Inflammatory macrophage (primary cell): ENCODE measurements at regions not wholly inside any gene's neighbourhood (a gene's known extent, or its start where the extent isn't known, plus 50 kb on each side); places are given as distances from the start of the nearest gene placed in this dataset.
"Not testable (repeated sequence)": the region's sequence is repeated elsewhere in the genome, so short reads cannot be mapped to it uniquely, and the experiment has no call there.

Source experiments
- DNase-seq, 2 donors: peaks; one replicate each; pipeline ENCODE4 v3.0.0-alpha.2; 2020 to 2022

DNA sequence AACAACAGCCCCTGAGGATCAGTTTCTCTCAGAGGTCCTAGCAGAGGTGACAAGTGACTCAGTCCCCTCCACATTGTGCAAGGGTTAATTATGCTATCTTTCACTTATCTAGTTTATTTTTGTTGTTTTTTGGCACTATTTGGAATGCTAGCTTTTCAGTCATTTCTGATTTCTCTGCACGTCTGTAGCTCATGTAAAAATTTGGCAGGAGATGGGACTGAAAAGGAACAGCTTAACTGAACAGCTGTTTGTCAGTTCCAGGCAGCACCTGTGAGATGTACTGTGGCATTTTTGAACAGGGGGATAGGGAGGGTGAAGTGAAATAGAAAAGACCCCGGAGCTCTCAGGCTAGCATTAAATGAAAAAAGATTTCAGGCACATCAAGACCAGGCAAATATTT, 313.5 kb downstream of the SUCLA2 start:
- DNase-seq = no peak

DNA sequence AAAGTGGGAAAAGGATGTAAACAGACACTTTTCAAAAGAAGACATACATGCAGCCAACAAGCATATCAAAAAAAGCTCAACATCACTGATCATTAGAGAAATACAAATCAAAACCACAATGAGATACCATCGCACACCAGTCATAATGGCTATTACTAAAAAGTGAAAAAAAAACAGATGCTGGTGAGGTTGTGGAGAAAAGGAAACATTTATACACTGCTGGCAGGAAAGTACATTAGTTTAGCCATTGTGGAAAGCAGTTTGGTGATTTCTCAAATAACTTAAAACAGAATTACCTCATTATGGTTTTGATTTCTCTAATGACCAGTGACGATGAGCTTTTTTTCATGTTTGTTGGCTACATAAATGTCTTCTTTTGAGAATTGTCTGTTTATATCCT, 315.9 kb downstream of the SUCLA2 start:
- not testable (repeated sequence) for DNase-seq

DNA sequence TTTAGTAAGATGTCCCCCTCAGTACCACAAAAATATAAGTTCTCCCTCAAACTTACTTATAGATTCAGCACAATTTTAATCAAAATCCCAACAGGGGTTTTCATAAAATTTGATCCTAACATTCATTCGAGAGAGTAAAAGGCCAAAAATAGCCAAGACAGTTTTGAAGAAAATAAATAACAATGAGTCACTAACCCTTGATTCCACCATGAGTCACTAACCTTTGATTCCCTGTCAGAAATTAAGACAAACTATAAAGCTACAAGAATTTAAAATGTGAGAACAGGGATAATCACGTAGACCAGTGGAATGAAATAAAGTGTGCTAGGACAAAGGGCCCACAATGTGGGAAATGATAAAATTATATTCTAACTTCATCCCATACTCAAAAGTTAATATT, 320.3 kb downstream of the SUCLA2 start:
- DNase-seq = no peak

DNA sequence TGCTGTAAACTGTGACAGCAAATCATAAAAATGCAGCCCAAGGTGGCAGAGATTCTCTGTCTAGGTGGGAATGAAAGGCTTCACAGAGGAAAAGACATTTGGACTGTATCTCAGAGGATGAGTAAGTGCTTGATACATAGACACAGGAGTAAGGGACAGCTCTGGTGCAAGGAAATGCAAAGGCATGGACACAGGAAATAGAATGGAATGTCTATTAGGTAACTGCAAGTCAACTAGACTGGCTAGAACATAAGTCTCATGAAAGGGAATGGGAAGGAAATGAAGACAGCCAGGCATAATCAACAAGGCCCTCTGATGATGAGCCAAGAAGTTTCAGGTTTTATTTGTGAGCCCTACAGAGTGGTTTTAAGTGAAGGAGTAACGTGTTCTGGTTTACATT, 321.7 kb downstream of the SUCLA2 start:
- no peak for DNase-seq

DNA sequence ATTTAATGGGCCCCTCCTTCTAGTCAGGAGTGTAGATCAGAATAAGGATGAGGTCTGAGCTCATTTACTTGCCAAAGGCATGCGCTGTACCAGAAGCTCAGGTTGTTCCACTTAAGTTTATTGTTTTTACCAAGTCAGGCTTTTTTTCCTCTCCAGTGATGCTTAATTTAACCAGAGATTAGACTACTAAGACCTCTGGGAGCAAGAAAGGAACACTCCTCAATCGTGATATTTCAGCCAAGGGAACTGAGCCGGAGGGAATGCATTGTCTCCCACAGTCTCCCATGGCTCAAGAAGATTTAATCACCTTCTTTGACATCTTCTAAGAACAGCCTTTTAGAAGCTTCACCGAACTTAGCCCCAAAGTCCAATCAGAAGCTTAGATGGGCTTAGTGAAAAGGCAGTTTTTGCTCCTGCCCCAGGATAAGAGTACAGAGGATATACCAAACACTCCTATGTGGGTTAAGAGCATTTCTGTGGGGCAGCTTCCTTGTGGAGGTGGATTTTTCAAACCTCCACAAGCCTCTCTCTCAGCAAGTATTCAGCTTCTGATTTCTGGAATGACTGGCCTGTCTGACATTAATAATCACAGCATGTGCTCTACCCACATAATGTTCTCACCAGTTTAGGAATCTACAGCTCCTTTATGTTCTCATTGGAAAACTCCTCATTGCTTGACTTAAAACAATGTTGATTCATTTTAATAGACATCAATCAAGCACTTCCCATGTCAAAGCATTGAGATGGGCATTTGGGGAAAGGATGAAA, 322.7 kb downstream of the SUCLA2 start:
- DNase-seq = no peak

DNA sequence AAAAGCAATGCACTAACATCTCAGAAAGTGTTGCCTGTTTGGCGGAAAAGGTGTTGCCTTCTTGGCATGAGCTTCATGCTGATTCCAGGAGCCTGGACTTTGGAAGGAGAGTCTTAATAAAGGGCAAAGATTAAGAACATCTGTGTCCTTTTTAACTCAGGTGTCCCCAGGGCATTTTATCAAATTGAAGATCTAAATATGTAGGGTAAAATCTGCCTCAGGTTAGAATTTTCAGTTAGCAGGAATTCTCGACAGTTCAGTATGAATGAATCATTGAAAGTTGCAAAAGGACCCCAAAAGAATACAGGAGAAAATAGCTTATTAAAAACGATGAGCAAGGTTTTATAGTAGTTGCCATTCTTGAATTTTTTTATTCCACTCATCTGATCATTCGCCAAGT, 325.2 kb downstream of the SUCLA2 start:
- DNase-seq = no peak

DNA sequence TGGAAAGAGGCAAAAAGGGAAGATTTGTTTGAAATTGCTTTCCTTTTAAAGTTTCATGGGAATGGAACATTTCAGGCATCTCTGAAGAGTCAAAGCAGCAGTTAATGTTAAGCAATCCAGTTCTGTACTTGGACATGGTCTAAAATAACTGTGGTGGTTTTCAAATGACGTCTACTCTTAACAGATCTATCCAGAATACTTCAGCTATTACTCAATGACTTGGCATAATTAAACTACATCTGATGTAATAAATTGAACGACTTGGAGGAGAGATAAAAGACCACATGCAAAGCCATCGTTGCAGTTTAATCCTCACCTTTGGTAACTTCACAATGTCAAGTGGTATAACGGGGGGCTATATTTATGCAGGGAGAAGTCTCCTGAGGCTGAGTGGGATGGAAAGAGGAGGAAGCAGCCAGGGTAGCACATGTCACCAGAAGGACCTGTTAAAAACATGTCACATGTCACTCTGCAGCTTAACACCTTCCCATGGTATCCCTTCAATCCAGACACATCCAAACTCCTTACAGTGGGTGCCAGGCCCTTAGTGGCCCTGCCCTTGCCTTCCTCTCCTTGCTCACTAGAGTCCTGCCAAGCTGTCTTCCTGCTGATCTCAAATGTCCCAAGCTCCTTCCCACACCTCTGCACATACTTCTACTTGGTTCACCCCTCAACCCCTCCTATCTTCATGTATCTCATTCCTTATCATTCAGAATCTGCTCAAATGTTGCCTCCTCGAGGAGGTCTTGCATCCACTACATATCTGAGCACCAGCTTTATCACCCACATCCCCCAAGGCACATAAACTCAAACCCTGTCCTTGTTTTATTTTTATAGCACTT, 327.8 kb downstream of the SUCLA2 start:
- no peak for DNase-seq

DNA sequence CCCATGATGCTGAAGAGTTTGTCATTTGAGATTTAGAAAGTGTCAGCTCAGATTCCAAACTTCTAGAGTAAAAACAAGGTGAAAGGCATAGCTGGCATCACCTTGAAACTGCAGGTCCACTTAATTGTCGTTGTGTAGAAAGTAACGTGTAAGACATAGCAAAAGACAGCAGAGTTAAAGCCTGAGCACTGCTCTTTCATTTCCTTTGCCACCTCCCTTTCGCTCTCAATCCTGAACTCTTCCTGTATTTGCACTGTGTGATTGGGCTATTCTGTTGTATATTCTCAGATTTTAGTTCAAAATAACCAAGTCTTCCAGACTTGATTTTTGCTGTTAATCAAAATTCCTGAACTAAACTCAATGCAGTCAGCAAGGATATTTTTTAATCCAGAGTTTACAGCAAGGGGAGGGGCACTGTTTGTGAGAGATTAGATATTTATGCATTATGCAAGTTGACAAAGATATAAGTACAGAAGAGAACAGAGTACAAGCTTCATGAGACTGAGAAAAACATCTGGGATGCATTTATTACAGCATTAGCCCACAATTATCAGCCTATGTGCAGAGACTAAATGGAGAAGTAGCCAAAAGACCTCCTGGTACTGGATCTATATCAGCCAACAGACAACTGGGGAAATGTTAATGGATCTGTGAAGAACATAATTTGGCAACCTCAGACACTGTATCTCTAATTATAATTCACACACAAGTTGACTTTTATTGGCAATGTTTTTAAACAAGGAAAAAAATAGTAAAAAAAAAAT, 328.6 kb downstream of the SUCLA2 start:
- no peak for DNase-seq

DNA sequence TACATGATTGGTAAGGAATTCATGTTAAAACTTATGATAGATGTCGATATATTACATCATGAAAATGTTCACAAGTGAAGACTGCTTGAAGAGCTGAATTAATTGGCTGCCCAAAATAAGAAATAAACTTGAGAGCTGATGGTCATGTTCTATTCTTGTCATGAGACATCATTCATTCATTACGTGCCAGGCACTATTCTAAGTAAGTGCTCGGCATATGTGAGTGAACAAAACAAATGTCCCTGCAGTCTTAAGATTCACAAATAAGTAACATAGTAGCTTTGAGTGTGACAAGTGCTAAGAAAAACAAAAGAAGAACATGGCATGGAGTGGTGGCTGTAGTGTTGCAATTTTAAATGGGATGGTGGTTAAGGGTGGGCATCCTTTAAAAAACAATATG, 329.3 kb downstream of the SUCLA2 start:
- no peak for DNase-seq

DNA sequence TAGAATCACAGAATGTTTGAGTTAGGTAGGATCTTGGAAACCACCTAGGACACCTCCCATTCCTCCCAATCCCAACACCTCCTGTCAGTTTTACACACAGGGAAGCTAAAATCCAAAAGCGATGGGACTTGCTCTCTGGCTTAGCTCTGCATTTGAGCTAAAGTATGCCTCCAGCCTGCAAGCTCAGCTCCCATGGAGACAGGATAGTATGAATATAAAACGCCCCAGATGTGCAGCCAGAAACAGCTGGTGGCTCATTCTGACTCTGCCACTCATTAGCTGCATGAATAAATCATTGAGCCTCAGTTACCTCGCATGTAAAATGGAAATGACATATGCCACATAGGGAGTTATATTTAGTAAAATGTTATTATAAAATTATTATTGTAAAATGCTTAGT, 336.0 kb downstream of the SUCLA2 start:
- DNase-seq = no peak

DNA sequence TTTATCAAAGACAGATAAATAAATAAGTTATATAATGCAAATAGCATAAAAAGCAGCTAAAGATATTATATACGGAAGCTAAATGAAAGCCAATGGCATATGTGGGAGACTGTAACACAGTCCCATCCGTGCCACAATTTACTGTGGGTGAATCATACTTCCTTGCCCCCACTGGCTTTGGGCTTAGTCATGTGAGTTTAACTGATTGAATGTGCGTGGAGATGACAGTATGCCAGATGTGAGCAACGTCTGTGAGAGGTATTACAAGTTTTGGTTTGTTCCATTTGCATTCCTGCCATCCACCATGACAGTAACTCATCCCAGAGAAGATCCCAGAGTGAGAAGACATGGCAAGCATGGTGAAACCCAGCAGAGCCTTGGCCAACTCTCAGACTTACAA, 340.0 kb downstream of the SUCLA2 start:
- no peak for DNase-seq

DNA sequence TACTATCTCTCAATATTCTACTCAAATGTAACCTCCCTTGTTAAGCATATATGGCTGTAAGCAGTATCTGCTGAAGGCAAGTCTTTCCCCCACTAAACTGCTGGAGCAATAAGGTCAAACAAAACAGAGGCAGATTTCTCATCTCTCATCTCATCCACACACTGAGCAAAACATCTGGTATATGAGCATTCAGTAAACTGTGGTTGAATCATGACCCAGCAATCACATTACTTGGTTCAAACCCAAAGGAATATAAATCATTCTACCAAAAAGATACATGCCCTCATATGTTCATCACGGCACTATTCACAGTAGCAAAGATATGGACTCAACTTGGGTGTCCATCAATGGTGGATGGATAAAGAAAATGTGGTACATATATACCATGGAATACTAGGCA, 344.4 kb downstream of the SUCLA2 start:
- no peak for DNase-seq

DNA sequence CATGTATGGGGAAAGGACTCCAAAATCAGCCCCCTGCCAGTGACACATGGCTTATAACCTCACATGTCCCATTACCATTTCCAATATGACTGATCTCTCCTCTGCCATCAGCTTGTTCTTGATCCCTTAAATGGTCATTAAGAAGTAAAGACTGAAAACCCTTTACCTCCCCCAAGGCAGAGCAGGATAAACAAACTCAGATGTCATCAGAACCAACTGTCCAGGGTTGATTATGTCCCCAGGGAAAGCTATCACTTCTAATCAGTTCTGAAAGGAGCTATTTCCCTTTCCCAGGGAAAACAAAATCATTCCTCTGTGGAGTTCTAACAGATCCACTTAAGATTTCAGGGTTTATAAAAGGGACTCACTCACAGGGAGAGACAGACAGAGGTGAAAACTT, 350.9 kb downstream of the SUCLA2 start:
- no peak for DNase-seq

DNA sequence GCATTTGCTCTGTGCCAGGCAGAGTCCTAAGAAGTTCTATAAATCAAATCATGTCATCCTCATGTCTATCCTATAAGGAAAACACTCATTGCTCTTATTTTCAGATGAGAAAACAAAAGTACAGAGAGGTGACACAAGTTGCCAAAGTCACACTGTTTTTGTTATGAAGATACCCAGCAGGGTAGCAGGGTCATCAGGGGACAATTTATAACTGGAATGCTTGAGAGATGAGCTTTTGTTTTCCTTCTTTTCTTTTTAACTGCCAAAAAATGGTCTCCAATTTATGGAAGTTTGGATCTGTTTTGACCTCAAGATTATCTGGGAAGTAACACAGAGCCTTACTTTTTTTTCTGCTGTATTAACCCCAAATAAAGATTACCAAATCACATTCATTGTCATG, 354.1 kb downstream of the SUCLA2 start:
- no peak for DNase-seq

DNA sequence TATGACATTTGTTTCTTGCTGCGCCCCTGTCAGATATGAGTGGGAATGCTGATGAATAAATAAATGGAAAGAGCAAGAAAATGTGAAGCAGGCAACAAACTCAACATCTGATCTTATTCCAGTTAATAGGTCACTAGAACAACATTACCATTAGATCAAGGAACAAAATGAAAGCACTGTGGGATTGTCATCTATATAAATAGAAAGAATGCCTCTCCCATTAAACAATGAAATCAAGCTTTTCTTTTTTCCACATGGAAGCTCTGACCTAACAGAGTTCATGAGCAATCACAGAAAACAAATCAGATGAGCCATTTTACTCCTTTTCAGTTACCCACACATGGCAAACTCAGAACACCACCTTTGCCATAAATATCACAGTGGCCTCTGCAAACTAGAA, 354.8 kb downstream of the SUCLA2 start:
- no peak for DNase-seq

DNA sequence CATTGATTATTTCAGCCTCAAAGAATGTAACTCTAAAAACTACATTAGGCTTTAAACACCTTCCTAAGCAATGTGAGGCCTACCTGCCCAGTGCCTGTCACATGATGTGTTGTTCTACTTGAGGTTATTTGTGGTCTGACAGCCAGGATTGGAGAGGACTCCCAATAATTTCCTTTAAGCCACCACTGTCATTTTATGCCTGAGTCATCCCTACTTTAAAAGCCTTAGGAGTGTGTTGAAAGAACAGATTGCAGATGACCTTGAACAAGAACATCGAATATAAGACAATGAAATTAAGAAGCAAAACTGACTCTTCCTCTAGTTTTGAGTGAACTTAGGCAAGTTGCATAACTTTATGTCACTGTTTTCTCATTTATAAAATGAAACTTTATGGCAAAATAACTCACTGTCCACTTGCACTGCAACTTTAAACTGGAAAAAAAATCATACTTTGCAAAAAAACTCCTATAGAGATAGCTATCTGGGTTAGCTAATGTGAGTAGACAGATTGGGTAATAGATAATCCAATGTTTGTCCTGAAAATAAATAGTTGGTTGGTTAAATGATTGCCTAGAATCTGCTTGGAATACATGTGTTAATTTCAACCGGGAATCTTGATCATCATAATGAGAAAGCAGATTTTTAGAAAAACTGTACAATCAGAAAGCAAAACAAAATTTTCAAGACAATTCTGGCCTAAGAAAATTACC, 361.2 kb downstream of the SUCLA2 start:
- DNase-seq = no peak

DNA sequence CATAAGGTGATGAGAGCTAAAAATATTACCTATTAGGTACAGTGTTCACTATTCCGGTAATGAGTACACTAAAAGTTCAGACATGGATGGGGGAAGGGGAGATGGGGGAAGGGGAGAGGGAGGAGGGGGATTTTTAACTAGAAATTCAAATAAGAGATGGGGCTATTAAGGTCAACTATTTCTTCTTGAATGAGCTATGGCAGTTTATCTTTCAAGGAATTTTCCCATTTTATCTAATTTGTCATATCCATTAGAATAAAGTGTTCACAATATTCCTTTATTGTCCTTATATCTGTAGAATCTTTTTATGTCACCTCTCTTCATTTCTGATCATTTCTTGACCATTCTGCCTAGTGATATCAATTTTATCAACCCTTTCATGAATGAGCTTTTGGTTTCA, 362.4 kb downstream of the SUCLA2 start:
- DNase-seq = no peak

DNA sequence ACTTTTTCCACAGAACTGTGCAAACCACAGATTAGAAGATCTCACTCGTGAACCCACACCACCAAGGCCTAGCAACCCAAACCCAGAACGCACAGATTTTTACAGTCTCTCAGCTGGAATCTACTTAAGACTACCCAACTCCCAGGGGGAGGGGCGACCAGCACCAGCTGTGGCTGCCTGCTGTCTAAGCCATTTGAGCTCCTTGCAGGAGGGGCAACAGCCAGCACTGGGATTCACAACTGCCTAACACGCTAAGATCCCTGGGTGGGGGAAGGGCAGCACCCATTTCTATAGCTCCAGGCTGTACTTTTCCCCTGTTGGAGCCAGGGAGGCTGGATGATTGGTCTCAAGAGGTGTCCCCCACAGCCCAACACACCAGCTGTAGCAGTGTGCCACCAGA, 368.8 kb downstream of the SUCLA2 start:
- no peak for DNase-seq

DNA sequence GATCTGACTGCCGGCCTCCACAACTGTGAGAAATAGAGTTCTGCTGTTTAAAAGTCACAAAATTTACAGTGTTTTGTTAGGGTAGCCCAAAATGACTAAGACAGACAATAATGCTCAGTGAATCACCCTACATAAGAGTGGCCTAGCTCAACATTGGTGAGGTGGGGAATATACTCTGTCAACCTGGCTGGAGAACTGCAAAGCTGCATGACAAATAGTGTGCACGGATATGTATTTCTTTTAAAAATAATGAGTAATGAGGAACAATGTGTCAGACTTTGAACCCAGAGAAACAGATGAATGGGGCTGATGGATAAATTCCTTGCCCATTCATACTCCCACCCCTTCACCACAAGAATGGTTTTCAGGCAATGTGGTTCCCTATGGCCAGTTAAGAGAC, 372.4 kb downstream of the SUCLA2 start:
- no peak for DNase-seq

DNA sequence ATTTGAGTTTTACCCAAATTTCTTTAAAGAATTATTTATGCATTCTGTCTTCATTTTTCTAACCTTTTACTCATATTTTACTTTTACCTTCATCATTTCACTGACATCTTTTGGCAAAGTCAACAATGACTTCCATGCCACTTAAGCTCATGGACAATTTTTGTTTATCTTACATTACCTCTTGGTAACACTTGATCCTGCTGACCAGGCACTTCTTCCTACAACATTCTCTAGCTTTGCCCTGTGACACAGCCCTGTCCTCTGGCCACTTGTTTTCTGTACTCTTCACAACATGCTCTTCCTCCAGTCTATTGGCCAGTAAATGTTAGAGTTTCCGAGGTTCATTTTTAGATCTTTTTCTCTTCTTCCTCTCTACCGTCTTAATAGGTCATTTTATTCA, 377.2 kb downstream of the SUCLA2 start:
- no peak for DNase-seq

DNA sequence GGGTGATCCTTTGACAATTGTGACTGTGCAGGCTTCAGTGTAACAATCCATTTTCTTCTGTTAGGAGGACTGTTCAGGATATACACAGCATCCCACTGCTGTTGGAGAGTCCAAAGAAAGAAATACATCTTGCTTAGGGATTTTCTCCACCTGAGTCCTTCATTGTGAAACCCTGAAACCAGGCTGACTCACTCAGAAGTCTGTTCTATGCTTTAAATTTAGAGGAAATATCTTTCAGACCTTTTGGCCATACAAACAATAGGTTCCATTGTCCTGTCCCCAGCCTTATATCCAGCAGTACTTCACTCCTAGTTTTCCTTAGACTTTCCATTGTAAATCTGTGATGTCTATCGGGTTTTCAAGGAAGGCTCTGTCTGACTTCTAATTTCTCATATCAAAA, 379.1 kb downstream of the SUCLA2 start:
- no peak for DNase-seq

DNA sequence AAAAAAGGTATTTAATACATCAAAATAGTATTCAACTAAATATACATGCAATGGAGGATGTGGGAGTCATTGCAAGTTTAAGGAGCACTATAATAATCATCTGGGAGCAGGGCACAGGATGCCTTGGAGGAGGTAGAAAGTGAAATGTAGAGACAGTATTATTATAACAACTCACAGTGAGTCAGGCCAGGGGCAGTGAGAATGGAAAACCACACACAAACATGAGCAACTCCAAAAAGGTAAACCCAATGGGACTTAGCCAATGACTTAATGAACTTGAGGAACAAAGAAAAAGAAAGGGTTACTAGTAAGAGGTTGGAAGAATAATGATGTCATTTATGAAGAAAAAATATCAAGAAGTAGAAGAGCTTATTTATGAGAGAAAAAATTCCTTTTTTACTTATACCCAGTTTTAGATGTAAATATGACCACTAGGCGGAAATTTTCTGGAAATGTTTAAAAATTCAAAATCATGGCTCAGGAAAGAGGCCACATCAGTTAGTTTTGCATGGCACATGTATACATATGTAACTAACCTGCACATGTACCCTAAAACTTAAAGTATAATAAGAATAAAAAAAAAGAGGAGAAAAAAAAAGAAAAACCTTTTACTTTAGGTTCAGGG, 389.3 kb downstream of the SUCLA2 start:
- DNase-seq = no peak
